PC-3 (cell line): ENCODE measurements at regions not wholly inside any gene's neighbourhood (a gene's known extent, or its start where the extent isn't known, plus 50 kb on each side); places are given as distances from the start of the nearest gene placed in this dataset.
A peak's percentile ranks its signal among the peaks of the same experiment; 100 is the strongest.

Source experiments
- ATAC-seq: fragments of 200-7000 bp; cut with Tn5 transposase; 2 replicates; pipeline ENCODE4 v1.9.1; 2020; ENCODE audit warnings: mild to moderate bottlenecking, moderate library complexity
- BruUV-seq: library from RNA; stranded (reverse); fragments of 400-500 nt; replicated peaks from 2 replicates; lab custom pipeline; 2021; lab: Mats Ljungman, UMichigan
- CTCF ChIA-PET: fragments of 300-600 bp; sonication (Branson Sonifier 250); formaldehyde crosslinking; loops from one replicate; lab custom pipeline; 2022; ENCODE audit warnings: antibody characterized with exemption; lab: Charles Lee
- POLR2A ChIA-PET: fragments of 300-600 bp; sonication (Branson Sonifier 250); formaldehyde crosslinking; loops from one replicate; lab custom pipeline; 2022; ENCODE audit warnings: antibody characterized with exemption; ENCODE audit not compliant: unreplicated experiment; lab: Charles Lee
- DNase-seq: peaks from one replicate; pipeline ENCODE4 v3.0.0-alpha.2; 2015
- H2AFZ ChIP-seq: fragments of 300-600 bp; sonication (generic); 2 replicates; pipeline ENCODE4 v1.6.0; 2016; ENCODE audit warnings: antibody characterized with exemption, low read length
- H3F3A ChIP-seq: fragments of 300-600 bp; sonication (generic); one replicate; pipeline ENCODE4 v1.6.0; 2017; ENCODE audit warnings: antibody characterized with exemption, low read length, control low read depth, mild to moderate bottlenecking; ENCODE audit not compliant: unreplicated experiment
- H3K27ac ChIP-seq: fragments of 300-600 bp; sonication (generic); 2 replicates; pipeline ENCODE4 v1.5.1; 2016; ENCODE audit warnings: mild to moderate bottlenecking, low read length
- H3K27me3 ChIP-seq: fragments of 300-600 bp; sonication (generic); 2 replicates; pipeline ENCODE4 v1.6.1; 2016; ENCODE audit warnings: low read length, mixed read lengths
- H3K36me3 ChIP-seq: fragments of 300-600 bp; sonication (generic); 2 replicates; pipeline ENCODE4 v1.6.1; 2016; ENCODE audit warnings: low read depth, mixed run types, low read length, mixed read lengths
- H3K4me1 ChIP-seq: fragments of 300-600 bp; sonication (generic); 2 replicates; pipeline ENCODE4 v1.5.1; 2016; ENCODE audit warnings: low read length; ENCODE audit not compliant: insufficient read depth
- H3K4me2 ChIP-seq: fragments of 300-600 bp; sonication (generic); 2 replicates; pipeline ENCODE4 v1.6.0; 2016; ENCODE audit warnings: low read length
- H3K4me3 ChIP-seq: fragments of 300-600 bp; sonication (generic); 2 replicates; pipeline ENCODE4 v1.5.1; 2016; ENCODE audit warnings: mild to moderate bottlenecking, low read length, mixed read lengths
- H3K79me2 ChIP-seq: fragments of 300-600 bp; sonication (generic); 2 replicates; pipeline ENCODE4 v1.6.1; 2017; ENCODE audit warnings: low read length, mixed read lengths
- H3K9ac ChIP-seq: fragments of 300-600 bp; sonication (generic); 2 replicates; pipeline ENCODE4 v1.6.0; 2016; ENCODE audit warnings: mild to moderate bottlenecking, low read length
- H3K9me2 ChIP-seq: fragments of 300-600 bp; sonication (generic); replicated peaks from 2 replicates; pipeline ENCODE4 v1.6.1; 2016; ENCODE audit warnings: mixed run types, low read length, mixed read lengths
- H3K9me3 ChIP-seq: fragments of 300-600 bp; sonication (generic); 2 replicates; pipeline ENCODE4 v1.6.1; 2016; ENCODE audit warnings: low read length, mixed read lengths
- H4K20me1 ChIP-seq: fragments of 300-600 bp; sonication (generic); 2 replicates; pipeline ENCODE4 v1.6.1; 2016; ENCODE audit warnings: low read length, mixed read lengths
- CTCF ChIP-seq: fragments of 300-600 bp; sonication (generic); conservative IDR thresholded peaks from 2 replicates; pipeline ENCODE4 v1.5.1; 2017; ENCODE audit warnings: antibody characterized with exemption, low read depth, mild to moderate bottlenecking, low read length
- EZH2 ChIP-seq: fragments of 300-600 bp; sonication (generic); IDR thresholded peaks from one replicate; pipeline ENCODE4 v1.6.1; 2017; ENCODE audit warnings: antibody characterized with exemption, mild to moderate bottlenecking, low read length; ENCODE audit not compliant: unreplicated experiment
- EZH2phosphoT487 ChIP-seq: fragments of 300-600 bp; sonication (generic); IDR thresholded peaks from 2 replicates; pipeline ENCODE4 v1.6.1; 2018; ENCODE audit warnings: mild to moderate bottlenecking, antibody characterized with exemption, low read length, borderline replicate concordance
- intact Hi-C: fragments of 100-400 bp; cut with micrococcal nuclease; formaldehyde crosslinking; loops from 2 replicates; pipeline ENCODE4 v1.9.0; 2023

GRCh38 chr12:87828382-87828973 lies 200.7 kb downstream of the C12orf50 start:
- Histone ChIP-seq H3K27ac (no peak overlapping the region), H3K4me2 (no peak overlapping the region), H4K20me1 (no peaks in the 10 kb centered on the region), H3K9me2 (no peaks in the 10 kb centered on the region), H3K36me3 (no peaks in the 10 kb centered on the region), H3K4me3 (no peak overlapping the region), H2AFZ (no peak overlapping the region), H3K9ac (no peak overlapping the region), H3K79me2 (no peaks in the 10 kb centered on the region), H3F3A (no peaks in the 10 kb centered on the region), H3K9me3 (no peaks in the 10 kb centered on the region), H3K4me1 (peaks cover 12% of the 10 kb centered on the region), H3K27me3 (no peaks in the 10 kb centered on the region)
- POLR2A ChIA-PET: no interaction called here
- ATAC-seq (no peak), DNase-seq (no peak)
- no TSS peak for BruUV-seq
- CTCF ChIA-PET: no interaction called here
- TF ChIP-seq CTCF (no peak), EZH2 (no peak), EZH2phosphoT487 (no peak)
- intact Hi-C loops: no loop called here

- Histone ChIP-seq H3K9me2 (no peaks in the 10 kb centered on the region), H3K9ac (no peak overlapping the region), H3K27ac (no peak overlapping the region), H3K27me3 (no peaks in the 10 kb centered on the region), H3K36me3 (no peaks in the 10 kb centered on the region), H3K9me3 (no peaks in the 10 kb centered on the region), H3K4me2 (peak overlapping the region; percentile 32; the same call in 1 of the 2 replicates), H4K20me1 (no peaks in the 10 kb centered on the region), H3K79me2 (no peaks in the 10 kb centered on the region), H3K4me3 (no peak overlapping the region), H3K4me1 (peaks cover 12% of the 10 kb centered on the region), H3F3A (no peaks in the 10 kb centered on the region), H2AFZ (no peak overlapping the region)
- no TSS peak for BruUV-seq
- TF ChIP-seq EZH2phosphoT487: no peak
- TF ChIP-seq CTCF: no peak
- no peak for TF ChIP-seq EZH2
- ATAC-seq (peak; percentile 99), DNase-seq (peak; percentile 76)
- CTCF ChIA-PET: no interaction called here
- intact Hi-C loops: no loop called here
- POLR2A ChIA-PET: interaction anchor here (0.5 kb wide), 2 partner anchors 51 to 1906 kb away, joined by 3 read pairs; no protein-coding TSS in a partner anchor
Measured at GRCh38 chr12:87827638-87828264, 201.4 kb downstream of the C12orf50 start.

- no peaks in the 10 kb centered on the region for H3K9me3 ChIP-seq
- H3K4me2 ChIP-seq: no peak overlapping the region
- no peaks in the 10 kb centered on the region for H3K79me2 ChIP-seq
- intact Hi-C loops: no loop called here
- TF ChIP-seq CTCF (no peak), EZH2phosphoT487 (no peak), EZH2 (no peak)
- POLR2A ChIA-PET: no interaction called here
- no TSS peak for BruUV-seq
- peaks cover 18% of the 10 kb centered on the region for H3K4me1 ChIP-seq
- CTCF ChIA-PET: no interaction called here
- no peak overlapping the region for H2AFZ ChIP-seq
- H3K9ac ChIP-seq: no peak overlapping the region
- no peaks in the 10 kb centered on the region for H3K9me2 ChIP-seq
- H3F3A ChIP-seq: no peaks in the 10 kb centered on the region
- DNase-seq: no peak
- H3K27me3 ChIP-seq: no peaks in the 10 kb centered on the region
- H4K20me1 ChIP-seq: no peaks in the 10 kb centered on the region
- H3K27ac ChIP-seq: no peak overlapping the region
- H3K36me3 ChIP-seq: no peaks in the 10 kb centered on the region
- no peak overlapping the region for H3K4me3 ChIP-seq
- ATAC-seq: no peak
Measured at GRCh38 chr12:87822923-87823322, 206.3 kb downstream of the C12orf50 start.
